ENCODE measurements at regions not wholly inside any gene's neighbourhood (a gene's known extent, or its start where the extent isn't known, plus 50 kb on each side); places are given as distances from the start of the nearest gene placed in this dataset.

GRCh38 chr2:18800240-18800971 is 211.0 kb upstream of the NT5C1B start (continued):
- TF ChIP-seq, protein P1, sequence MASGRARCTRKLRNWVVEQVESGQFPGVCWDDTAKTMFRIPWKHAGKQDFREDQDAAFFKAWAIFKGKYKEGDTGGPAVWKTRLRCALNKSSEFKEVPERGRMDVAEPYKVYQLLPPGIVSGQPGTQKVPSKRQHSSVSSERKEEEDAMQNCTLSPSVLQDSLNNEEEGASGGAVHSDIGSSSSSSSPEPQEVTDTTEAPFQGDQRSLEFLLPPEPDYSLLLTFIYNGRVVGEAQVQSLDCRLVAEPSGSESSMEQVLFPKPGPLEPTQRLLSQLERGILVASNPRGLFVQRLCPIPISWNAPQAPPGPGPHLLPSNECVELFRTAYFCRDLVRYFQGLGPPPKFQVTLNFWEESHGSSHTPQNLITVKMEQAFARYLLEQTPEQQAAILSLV (CRISPR knock-in tag; IDR thresholded peaks at IDR 0.05; ENCODE audit: borderline replicate concordance) = no peak; the same call in 1 of the 2 replicates
- TF ChIP-seq SPEN (CRISPR knock-in tag; IDR thresholded peaks at IDR 0.05; ENCODE audit: low read depth) (peak; percentile 79; the same call in 1 of the 2 replicates), ZNF44 (CRISPR knock-in tag; IDR thresholded peaks at IDR 0.05) (0 out of 2 replicates have a peak, but pooled peaks have one; percentile 24), ZNF792 (CRISPR knock-in tag; IDR thresholded peaks at IDR 0.05) (peak; percentile 84), BCL6 (CRISPR knock-in tag; IDR thresholded peaks at IDR 0.05) (peak; percentile 98), XBP1 (CRISPR knock-in tag; IDR thresholded peaks at IDR 0.05) (no peak), ZNF816 (CRISPR knock-in tag; IDR thresholded peaks at IDR 0.05; ENCODE audit: borderline replicate concordance) (peak; percentile 96; the same call in 1 of the 2 replicates), RXRA (CRISPR knock-in tag; IDR thresholded peaks at IDR 0.05) (peak; percentile 99; the same call in 1 of the 2 replicates), GATAD1 (CRISPR knock-in tag; IDR thresholded peaks at IDR 0.05) (peak; percentile 75), ATAD3A (CRISPR knock-in tag; IDR thresholded peaks at IDR 0.05) (no peak), NFRKB (IDR thresholded peaks at IDR 0.05) (no peak), NFIC (IDR thresholded peaks at IDR 0.05; ENCODE audit: low read length) (peak; percentile 100), ZNF557 (CRISPR knock-in tag; IDR thresholded peaks at IDR 0.05) (no peak), AHR (CRISPR knock-in tag; IDR thresholded peaks at IDR 0.05) (peak; percentile 66; the same call in 1 of the 2 replicates), GTF3A (CRISPR knock-in tag; conservative IDR thresholded peaks at IDR 0.05) (no peak), BATF2 (CRISPR knock-in tag; IDR thresholded peaks at IDR 0.05) (peak; percentile 92; the same call in 1 of the 2 replicates), SNAI1 (CRISPR knock-in tag; IDR thresholded peaks at IDR 0.05; ENCODE audit: borderline replicate concordance) (no peak), ZNF576 (CRISPR knock-in tag; IDR thresholded peaks at IDR 0.05) (no peak), ZNF619 (CRISPR knock-in tag; IDR thresholded peaks at IDR 0.05) (no peak), KDM5B (CRISPR knock-in tag; IDR thresholded peaks at IDR 0.05; ENCODE audit: borderline replicate concordance) (no peak), RXRB (CRISPR knock-in tag; IDR thresholded peaks at IDR 0.05; ENCODE audit: borderline replicate concordance) (peak; percentile 99), NCOR1 (IDR thresholded peaks at IDR 0.05; ENCODE audit: borderline replicate concordance, low read length) (peak; percentile 99), ETV5 (CRISPR knock-in tag; IDR thresholded peaks at IDR 0.05; ENCODE audit: borderline replicate concordance) (peak; percentile 91), ZFP62 (CRISPR knock-in tag; IDR thresholded peaks at IDR 0.05) (no peak), ZNF343 (CRISPR knock-in tag; IDR thresholded peaks at IDR 0.05) (no peak; the same call in 1 of the 2 replicates), ZFY (CRISPR knock-in tag; IDR thresholded peaks at IDR 0.05) (no peak), ZNF570 (CRISPR knock-in tag; IDR thresholded peaks at IDR 0.05; ENCODE audit: borderline replicate concordance) (no peak)
- TF ChIP-seq, protein P2, sequence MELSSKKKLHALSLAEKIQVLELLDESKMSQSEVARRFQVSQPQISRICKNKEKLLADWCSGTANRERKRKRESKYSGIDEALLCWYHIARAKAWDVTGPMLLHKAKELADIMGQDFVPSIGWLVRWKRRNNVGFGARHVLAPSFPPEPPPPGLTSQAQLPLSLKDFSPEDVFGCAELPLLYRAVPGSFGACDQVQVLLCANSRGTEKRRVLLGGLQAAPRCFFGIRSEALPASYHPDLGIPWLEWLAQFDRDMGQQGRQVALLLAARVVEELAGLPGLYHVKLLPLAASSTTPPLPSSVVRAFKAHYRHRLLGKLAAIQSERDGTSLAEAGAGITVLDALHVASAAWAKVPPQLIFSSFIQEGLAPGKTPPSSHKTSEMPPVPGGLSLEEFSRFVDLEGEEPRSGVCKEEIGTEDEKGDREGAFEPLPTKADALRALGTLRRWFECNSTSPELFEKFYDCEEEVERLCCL (CRISPR knock-in tag; IDR thresholded peaks at IDR 0.05; ENCODE audit: borderline replicate concordance) = peak; percentile 89; the same call in 1 of the 2 replicates
- TF ChIP-seq, protein P3, sequence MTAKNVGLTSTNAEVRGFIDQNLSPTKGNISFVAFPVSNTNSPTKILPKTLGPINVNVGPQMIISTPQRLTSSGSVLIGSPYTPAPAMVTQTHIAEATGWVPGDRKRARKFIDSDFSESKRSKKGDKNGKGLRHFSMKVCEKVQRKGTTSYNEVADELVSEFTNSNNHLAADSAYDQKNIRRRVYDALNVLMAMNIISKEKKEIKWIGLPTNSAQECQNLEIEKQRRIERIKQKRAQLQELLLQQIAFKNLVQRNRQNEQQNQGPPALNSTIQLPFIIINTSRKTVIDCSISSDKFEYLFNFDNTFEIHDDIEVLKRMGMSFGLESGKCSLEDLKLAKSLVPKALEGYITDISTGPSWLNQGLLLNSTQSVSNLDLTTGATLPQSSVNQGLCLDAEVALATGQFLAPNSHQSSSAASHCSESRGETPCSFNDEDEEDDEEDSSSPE (CRISPR knock-in tag; IDR thresholded peaks at IDR 0.05) = peak; percentile 63; the same call in 1 of the 2 replicates
